ENCODE measurements at regions not wholly inside any gene's neighbourhood (a gene's known extent, or its start where the extent isn't known, plus 50 kb on each side); places are given as distances from the start of the nearest gene placed in this dataset.

DNA sequence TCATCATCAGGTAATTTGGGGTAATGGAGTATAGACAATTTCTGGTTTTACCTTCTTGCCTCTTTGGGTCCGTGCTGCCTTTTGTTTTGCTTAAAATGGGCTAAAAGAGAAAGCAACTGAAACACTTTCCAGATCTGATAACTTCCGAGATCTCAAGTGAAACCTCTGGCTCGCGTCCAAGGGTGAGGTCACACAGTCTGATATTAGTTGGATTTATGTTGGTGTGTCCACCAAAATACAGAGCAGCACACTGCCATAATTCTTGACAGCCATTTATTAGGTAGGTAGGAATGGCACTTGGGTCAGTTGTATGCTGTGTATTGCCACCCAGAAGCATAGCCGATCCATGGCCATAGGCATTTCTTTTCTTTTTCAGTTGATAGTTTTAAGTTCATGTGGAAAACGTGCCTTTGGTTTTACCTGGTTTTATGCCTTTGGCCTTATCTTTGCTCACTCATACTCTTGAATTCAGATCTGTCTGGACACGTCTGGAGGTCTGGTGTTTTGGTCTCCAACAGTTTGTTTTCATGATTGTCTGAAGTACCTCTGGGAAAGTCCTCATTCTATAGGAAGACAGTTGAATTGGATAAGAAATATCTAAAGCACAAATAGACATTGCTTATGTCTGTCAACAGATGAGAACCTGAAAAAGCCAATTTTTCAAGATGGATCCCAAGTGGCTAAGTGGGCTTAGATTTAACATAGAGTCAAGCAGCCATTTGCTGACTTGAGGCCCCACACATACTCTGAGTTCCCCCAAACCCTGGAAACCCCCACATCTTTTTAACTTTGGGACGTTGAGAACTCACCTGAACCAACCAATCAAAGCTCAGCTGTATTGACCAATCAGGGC, 320.8 kb downstream of the SOX4 start:
- CTCF ChIA-PET, result no interaction called here
- TF ChIP-seq, protein P1, sequence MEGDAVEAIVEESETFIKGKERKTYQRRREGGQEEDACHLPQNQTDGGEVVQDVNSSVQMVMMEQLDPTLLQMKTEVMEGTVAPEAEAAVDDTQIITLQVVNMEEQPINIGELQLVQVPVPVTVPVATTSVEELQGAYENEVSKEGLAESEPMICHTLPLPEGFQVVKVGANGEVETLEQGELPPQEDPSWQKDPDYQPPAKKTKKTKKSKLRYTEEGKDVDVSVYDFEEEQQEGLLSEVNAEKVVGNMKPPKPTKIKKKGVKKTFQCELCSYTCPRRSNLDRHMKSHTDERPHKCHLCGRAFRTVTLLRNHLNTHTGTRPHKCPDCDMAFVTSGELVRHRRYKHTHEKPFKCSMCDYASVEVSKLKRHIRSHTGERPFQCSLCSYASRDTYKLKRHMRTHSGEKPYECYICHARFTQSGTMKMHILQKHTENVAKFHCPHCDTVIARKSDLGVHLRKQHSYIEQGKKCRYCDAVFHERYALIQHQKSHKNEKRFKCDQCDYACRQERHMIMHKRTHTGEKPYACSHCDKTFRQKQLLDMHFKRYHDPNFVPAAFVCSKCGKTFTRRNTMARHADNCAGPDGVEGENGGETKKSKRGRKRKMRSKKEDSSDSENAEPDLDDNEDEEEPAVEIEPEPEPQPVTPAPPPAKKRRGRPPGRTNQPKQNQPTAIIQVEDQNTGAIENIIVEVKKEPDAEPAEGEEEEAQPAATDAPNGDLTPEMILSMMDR (IDR thresholded peaks at IDR 0.05; ENCODE audit: unreplicated experiment), result no peak
- intact Hi-C loops (cut with micrococcal nuclease; ENCODE audit: unreplicated experiment), result no loop called here
- peak; percentile 78 for DNase-seq
- Mint-ChIP-seq H3K4me1 (ENCODE audit: low read depth, unreplicated experiment) (peaks cover 39% of the 10 kb centered on the region), H3K36me3 (ENCODE audit: insufficient read depth, unreplicated experiment) (peaks cover 13% of the 10 kb centered on the region), H3K4me3 (ENCODE audit: low read depth, unreplicated experiment) (peak overlapping the region; percentile 29), H3K27me3 (ENCODE audit: unreplicated experiment) (no peaks in the 10 kb centered on the region), H3K9me3 (ENCODE audit: low read depth, unreplicated experiment) (no peaks in the 10 kb centered on the region), H3K27ac (ENCODE audit: unreplicated experiment) (peak overlapping the region; percentile 33)
- no TSS peak for BruUV-seq (replicated peaks)

GRCh38 chr6:21915707-21916260, 322.2 kb downstream of the SOX4 start:
- Mint-ChIP-seq H3K4me3 (ENCODE audit: low read depth, unreplicated experiment) (no peak overlapping the region), H3K27me3 (ENCODE audit: unreplicated experiment) (no peaks in the 10 kb centered on the region), H3K36me3 (ENCODE audit: insufficient read depth, unreplicated experiment) (peaks cover 13% of the 10 kb centered on the region), H3K9me3 (ENCODE audit: low read depth, unreplicated experiment) (no peaks in the 10 kb centered on the region), H3K27ac (ENCODE audit: unreplicated experiment) (no peak overlapping the region), H3K4me1 (ENCODE audit: low read depth, unreplicated experiment) (peaks cover 39% of the 10 kb centered on the region)
- no TSS peak for BruUV-seq (replicated peaks)
- TF ChIP-seq, protein P1 (IDR thresholded peaks at IDR 0.05; ENCODE audit: unreplicated experiment), result no peak
- intact Hi-C loops (cut with micrococcal nuclease; ENCODE audit: unreplicated experiment), result no loop called here
- CTCF ChIA-PET, result interaction anchor here (0.5 to 1.2 kb wide), 7 partner anchors 11 to 1530 kb away, joined by 3 to 7 read pairs (median 3); no protein-coding TSS in a partner anchor
- no peak for DNase-seq

GRCh38 chr6:21918041-21918440, 324.5 kb downstream of the SOX4 start:
- peaks cover 13% of the 10 kb centered on the region for H3K36me3 Mint-ChIP-seq (ENCODE audit: insufficient read depth, unreplicated experiment)
- CTCF ChIA-PET, result interaction anchor here (0.5 to 1.2 kb wide), 3 partner anchors 25 to 1430 kb away, joined by 3 to 4 read pairs (median 3); no protein-coding TSS in a partner anchor
- DNase-seq, result no peak
- intact Hi-C loops (cut with micrococcal nuclease; ENCODE audit: unreplicated experiment), result no loop called here
- BruUV-seq (replicated peaks), result no TSS peak
- H3K9me3 Mint-ChIP-seq (ENCODE audit: low read depth, unreplicated experiment), result no peaks in the 10 kb centered on the region
- H3K4me1 Mint-ChIP-seq (ENCODE audit: low read depth, unreplicated experiment), result peaks cover 49% of the 10 kb centered on the region
- no peaks in the 10 kb centered on the region for H3K27me3 Mint-ChIP-seq (ENCODE audit: unreplicated experiment)
- no peak overlapping the region for H3K4me3 Mint-ChIP-seq (ENCODE audit: low read depth, unreplicated experiment)
- TF ChIP-seq, protein P1 (IDR thresholded peaks at IDR 0.05; ENCODE audit: unreplicated experiment), result no peak
- H3K27ac Mint-ChIP-seq (ENCODE audit: unreplicated experiment), result no peak overlapping the region

- Mint-ChIP-seq H3K4me3 (ENCODE audit: low read depth, unreplicated experiment) (no peak overlapping the region), H3K4me1 (ENCODE audit: low read depth, unreplicated experiment) (peaks cover 46% of the 10 kb centered on the region), H3K27me3 (ENCODE audit: unreplicated experiment) (no peaks in the 10 kb centered on the region), H3K36me3 (ENCODE audit: insufficient read depth, unreplicated experiment) (peaks cover 9% of the 10 kb centered on the region), H3K27ac (ENCODE audit: unreplicated experiment) (no peak overlapping the region), H3K9me3 (ENCODE audit: low read depth, unreplicated experiment) (no peaks in the 10 kb centered on the region)
- CTCF ChIA-PET, result interaction anchor here (0.6 to 1.2 kb wide), 2 partner anchors 24 to 317 kb away, joined by 3 read pairs; no protein-coding TSS in a partner anchor
- no TSS peak for BruUV-seq (replicated peaks)
- TF ChIP-seq, protein P1 (IDR thresholded peaks at IDR 0.05; ENCODE audit: unreplicated experiment), result no peak
- intact Hi-C loops (cut with micrococcal nuclease; ENCODE audit: unreplicated experiment), result no loop called here
- DNase-seq, result no peak
Observed at GRCh38 chr6:21918666-21919065, 325.1 kb downstream of the SOX4 start.

All from Calu3 (cell line).